Activated T-helper 1 cell treated with anti-CD3 and anti-CD28 coated beads, Interleukin-12 subunit alpha, Interleukin-12 subunit beta, Interleukin-2, Interleukin-4 antibody, amounts not matched to agents 30 ng/mL and 10 ng/mL and 1 ng/mL, durations not matched to agents 14 hours and 24 hours and 36 hours (primary cell): ENCODE measurements at regions not wholly inside any gene's neighbourhood (a gene's known extent, or its start where the extent isn't known, plus 50 kb on each side); places are given as distances from the start of the nearest gene placed in this dataset.
"Not testable (repeated sequence)": the region's sequence is repeated elsewhere in the genome, so short reads cannot be mapped to it uniquely, and the experiment has no call there.

Source experiments
- DNase-seq: peaks from one replicate; pipeline ENCODE4 v3.0.0; 2021; ENCODE audit warnings: low spot score
- H3K27ac Mint-ChIP-seq: one replicate; pipeline ENCODE4 v1.8.0; 2021; ENCODE audit warnings: mild to moderate bottlenecking, mixed read lengths
- H3K27me3 Mint-ChIP-seq: one replicate; pipeline ENCODE4 v1.8.0; 2022; ENCODE audit warnings: mild to moderate bottlenecking, moderate library complexity, mixed read lengths; ENCODE audit not compliant: insufficient read depth
- H3K36me3 Mint-ChIP-seq: one replicate; pipeline ENCODE4 v1.8.0; 2021; ENCODE audit warnings: low read depth, mixed read lengths
- H3K4me1 Mint-ChIP-seq: one replicate; pipeline ENCODE4 v1.8.0; 2021; ENCODE audit warnings: low read depth, mixed read lengths
- H3K4me3 Mint-ChIP-seq: one replicate; pipeline ENCODE4 v1.8.0; 2021; ENCODE audit warnings: mild to moderate bottlenecking, moderate library complexity, mixed read lengths
- H3K9me3 Mint-ChIP-seq: one replicate; pipeline ENCODE4 v1.8.0; 2021; ENCODE audit warnings: mixed read lengths
- intact Hi-C: fragments of 100-400 bp; cut with micrococcal nuclease; formaldehyde crosslinking; loops from one replicate; pipeline ENCODE4 v1.15.1; 2024

DNA sequence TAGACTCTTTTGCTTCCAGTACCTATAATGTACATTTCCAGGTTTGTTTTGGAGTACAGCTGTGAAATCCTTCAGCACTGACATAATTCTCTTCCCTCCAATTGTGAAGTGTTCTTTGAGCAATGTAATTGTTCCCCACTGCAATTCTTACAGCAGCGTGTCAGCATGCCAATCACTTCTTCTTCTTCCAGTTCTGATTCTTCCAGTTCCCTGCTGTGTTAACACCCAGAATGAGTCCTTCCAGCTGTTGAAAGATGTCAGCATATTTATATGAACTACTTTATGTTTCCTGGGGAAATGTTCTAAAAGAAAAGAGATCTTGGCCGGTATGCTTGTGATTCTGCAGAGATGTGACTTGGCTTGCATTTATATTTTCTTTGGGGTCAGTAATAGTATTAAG, 213.9 kb downstream of the UNC5CL start:
- intact Hi-C loops = loop anchor here (10.0 kb wide), 1 partner anchor 270 kb away; no protein-coding TSS in a partner anchor

DNA sequence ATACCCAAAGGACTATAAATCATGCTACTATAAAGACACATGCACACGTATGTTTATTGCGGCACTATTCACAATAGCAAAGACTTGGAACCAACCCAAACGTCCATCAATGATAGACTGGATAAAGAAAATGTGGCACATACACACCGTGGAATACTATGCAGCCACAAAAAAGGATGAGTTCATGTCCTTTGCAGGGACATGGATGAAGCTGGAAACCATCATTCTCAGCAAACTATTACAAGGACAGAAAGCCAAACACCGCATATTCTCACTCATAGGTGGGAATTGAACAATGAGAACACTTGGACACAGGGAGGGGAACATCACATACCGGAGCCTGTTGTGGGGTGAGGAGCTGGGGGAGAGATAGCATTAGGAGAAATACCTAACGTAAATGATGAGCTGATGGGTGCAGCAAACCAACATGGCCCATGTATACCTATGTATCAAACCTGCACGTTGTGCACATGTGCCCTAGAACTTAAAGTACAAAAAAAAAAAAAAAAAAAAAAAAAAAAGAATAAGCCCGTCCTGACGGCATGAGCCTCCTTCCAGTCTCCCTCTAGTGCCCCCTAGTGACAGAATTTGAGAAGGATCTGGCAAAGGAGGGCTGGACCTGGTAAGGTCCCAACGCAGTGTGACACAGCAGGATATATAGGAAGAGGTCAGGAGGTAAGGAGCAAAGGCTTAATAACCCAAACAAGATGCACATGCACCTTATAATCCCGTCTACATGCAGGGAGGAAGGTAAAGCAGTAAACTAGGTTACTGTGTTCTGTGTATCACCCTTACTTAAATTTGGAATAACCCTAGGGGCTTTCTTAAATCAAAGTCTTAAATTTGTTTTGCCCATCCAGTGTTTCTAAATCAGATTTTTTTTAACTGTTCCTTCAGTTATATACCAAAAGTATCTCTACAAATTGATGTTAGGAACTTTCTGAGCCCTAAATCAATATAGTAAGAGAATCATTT, 214.8 kb downstream of the UNC5CL start:
- not testable (repeated sequence) for H3K27ac Mint-ChIP-seq, H3K36me3 Mint-ChIP-seq, H3K9me3 Mint-ChIP-seq, H3K4me1 Mint-ChIP-seq, H3K4me3 Mint-ChIP-seq
- peak; percentile 22 for DNase-seq
- H3K27me3 Mint-ChIP-seq = peaks cover 15% of the 10 kb centered on the region
- intact Hi-C loops = loop anchor here (1.0 to 10.0 kb wide), 2 partner anchors 269 to 496 kb away; no protein-coding TSS in a partner anchor

More for the DNA sequence above, 213.9 kb downstream of the UNC5CL start:
- Mint-ChIP-seq H3K36me3 (no peaks in the 10 kb centered on the region), H3K4me3 (no peak overlapping the region), H3K27ac (no peak overlapping the region), H3K9me3 (no peaks in the 10 kb centered on the region), H3K4me1 (no peaks in the 10 kb centered on the region), H3K27me3 (peaks cover 11% of the 10 kb centered on the region)
- DNase-seq = no peak

DNA sequence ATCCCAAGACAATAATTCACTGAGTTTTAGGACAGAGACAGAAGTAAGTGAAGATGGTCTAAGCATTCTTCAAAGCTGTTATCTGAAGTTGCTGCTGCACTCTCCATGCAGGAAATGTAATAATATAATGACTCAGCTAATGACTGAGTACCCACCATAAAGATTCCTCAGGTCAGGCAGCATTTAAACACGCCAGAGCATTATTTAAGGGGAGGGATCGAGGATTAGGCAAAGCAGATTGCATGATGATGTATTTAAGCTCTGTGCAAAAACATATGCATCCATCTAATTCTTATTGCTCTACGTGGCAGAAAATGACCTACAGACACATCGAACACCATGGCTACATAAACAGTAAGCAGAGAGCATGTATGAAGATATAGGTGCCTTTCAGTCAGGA, 216.4 kb downstream of the UNC5CL start:
- H3K27me3 Mint-ChIP-seq = peaks cover 12% of the 10 kb centered on the region
- no peak for DNase-seq
- no peaks in the 10 kb centered on the region for H3K9me3 Mint-ChIP-seq
- intact Hi-C loops = loop anchor here (10.0 kb wide), 1 partner anchor 268 kb away; no protein-coding TSS in a partner anchor
- no peak overlapping the region for H3K4me3 Mint-ChIP-seq
- H3K27ac Mint-ChIP-seq = no peak overlapping the region
- no peaks in the 10 kb centered on the region for H3K36me3 Mint-ChIP-seq
- no peaks in the 10 kb centered on the region for H3K4me1 Mint-ChIP-seq

DNA sequence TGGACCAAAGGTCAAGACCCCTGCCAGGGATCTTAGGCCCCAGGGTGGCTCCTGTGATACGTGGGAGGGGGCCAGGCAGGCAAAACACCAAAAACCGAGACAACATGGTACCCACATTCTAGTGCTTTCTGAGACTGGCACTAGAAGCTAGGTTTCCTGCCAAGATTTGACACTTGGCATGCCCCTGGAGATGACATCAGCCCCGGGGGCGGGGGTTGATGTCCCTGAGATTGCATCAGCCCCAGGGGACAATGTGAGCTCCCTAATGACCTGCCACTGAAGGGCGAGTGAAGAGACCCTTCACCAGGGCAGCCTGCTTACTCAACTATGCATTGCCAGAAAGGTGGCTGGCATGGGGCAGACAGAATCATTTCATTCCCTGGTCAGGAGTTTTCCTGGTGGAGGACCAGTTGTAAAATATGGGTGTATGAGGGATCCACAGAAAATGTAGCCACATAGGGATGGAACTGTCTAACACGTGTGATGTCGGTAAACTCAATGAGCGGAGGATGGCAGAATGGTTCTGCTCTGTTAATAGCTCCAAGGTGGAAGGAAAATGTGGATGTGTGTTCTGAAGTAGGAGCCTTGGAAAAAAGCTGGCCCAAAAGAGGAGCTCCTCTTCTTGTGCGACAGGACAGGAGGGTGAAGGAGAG, 219.7 kb downstream of the UNC5CL start:
- H3K4me1 Mint-ChIP-seq = no peaks in the 10 kb centered on the region
- no peaks in the 10 kb centered on the region for H3K9me3 Mint-ChIP-seq
- H3K4me3 Mint-ChIP-seq = no peak overlapping the region
- no peak overlapping the region for H3K27ac Mint-ChIP-seq
- no peaks in the 10 kb centered on the region for H3K36me3 Mint-ChIP-seq
- intact Hi-C loops = no loop called here
- no peak for DNase-seq
- H3K27me3 Mint-ChIP-seq = peaks cover 9% of the 10 kb centered on the region

DNA sequence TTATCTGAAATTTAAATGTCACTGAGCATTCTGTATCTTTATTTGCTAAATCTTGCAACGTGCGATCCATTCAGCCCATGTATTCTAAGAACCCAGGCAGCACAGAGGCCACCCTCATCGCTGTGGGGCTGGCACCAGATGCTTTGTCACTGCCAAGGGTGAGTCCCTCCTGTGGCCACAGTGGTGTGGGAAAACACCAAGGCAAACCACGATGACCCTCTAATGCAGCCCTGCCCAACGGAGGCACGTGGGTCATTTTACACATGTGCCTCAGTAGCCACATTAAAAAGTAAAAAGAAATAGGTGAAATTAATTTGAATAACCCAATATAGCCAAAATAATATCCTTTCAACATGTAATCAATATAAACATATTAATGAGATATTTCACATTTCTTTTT, 221.7 kb downstream of the UNC5CL start:
- Mint-ChIP-seq H3K4me3 (no peak overlapping the region), H3K9me3 (no peaks in the 10 kb centered on the region), H3K27ac (no peak overlapping the region), H3K4me1 (no peaks in the 10 kb centered on the region), H3K36me3 (no peaks in the 10 kb centered on the region), H3K27me3 (peaks cover 4% of the 10 kb centered on the region)
- no peak for DNase-seq
- intact Hi-C loops = no loop called here

DNA sequence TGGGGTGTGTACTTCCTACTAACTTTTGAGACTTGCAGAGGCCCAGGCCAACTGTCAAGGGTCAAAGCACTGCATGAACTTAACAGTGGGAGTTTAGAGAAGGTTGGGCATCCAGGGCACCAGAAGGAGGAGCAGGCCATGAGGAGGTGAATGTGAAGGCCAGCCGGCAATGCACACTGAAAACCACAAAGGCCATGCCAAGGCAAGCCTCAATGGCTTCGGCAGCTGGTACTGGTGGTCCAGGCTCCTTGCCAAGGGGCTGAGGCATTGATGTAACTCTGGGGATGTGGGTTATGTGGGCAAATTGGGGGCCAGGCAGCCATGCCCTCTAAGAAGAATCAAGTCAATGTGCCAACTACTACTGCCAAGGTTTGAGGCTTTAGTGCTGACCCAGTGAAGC, 222.4 kb downstream of the UNC5CL start:
- H3K27me3 Mint-ChIP-seq = peaks cover 4% of the 10 kb centered on the region
- H3K4me3 Mint-ChIP-seq = no peak overlapping the region
- no peaks in the 10 kb centered on the region for H3K36me3 Mint-ChIP-seq
- no peak overlapping the region for H3K27ac Mint-ChIP-seq
- DNase-seq = no peak
- intact Hi-C loops = no loop called here
- no peaks in the 10 kb centered on the region for H3K9me3 Mint-ChIP-seq
- no peaks in the 10 kb centered on the region for H3K4me1 Mint-ChIP-seq

DNA sequence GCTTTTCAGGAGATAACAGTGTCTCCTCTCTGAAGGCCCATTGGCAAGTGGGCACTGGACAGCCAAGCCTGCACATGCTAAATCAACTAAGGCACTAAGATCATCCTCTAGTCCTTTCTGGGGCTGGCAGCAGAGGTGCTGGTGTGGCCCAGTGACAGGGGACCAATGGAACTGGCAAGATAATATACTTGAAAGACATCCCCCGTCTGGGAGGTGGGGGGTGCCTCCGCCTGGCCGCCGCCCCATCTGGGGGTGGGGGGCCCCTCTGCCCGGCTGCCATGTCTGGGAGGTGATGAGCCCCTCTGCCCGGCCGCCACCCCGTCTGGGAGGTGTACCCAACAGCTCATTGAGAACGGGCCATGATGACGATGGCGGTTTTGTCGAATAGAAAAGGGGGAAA, 223.3 kb downstream of the UNC5CL start:
- no peaks in the 10 kb centered on the region for H3K4me1 Mint-ChIP-seq
- DNase-seq = no peak
- H3K36me3 Mint-ChIP-seq = no peaks in the 10 kb centered on the region
- no peak overlapping the region for H3K27ac Mint-ChIP-seq
- intact Hi-C loops = no loop called here
- peaks cover 4% of the 10 kb centered on the region for H3K27me3 Mint-ChIP-seq
- H3K4me3 Mint-ChIP-seq = no peak overlapping the region
- H3K9me3 Mint-ChIP-seq = no peaks in the 10 kb centered on the region

DNA sequence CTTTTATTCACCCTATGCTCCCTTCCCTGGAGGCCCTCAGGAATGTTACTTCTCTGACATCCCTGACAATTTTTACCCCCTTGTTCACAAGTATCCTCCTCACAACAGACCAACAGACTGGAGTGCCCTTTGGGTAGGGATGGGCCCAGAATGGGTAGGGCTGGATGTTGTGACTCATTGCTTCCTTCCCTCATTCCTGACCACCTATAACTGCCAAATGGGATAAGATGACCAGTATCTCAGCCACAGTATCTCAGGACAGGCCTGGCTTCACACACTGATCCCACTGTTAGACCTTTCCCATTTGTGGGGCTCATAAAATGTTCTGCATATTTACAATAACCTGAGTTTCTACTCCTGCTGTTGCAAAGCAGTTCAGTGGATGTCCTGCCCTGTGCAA, 223.0 kb upstream of the LRFN2 start:
- no peak overlapping the region for H3K27ac Mint-ChIP-seq
- no peak for DNase-seq
- intact Hi-C loops = no loop called here
- no peaks in the 10 kb centered on the region for H3K9me3 Mint-ChIP-seq
- peaks cover 10% of the 10 kb centered on the region for H3K27me3 Mint-ChIP-seq
- H3K4me3 Mint-ChIP-seq = no peak overlapping the region
- no peaks in the 10 kb centered on the region for H3K36me3 Mint-ChIP-seq
- no peaks in the 10 kb centered on the region for H3K4me1 Mint-ChIP-seq

DNA sequence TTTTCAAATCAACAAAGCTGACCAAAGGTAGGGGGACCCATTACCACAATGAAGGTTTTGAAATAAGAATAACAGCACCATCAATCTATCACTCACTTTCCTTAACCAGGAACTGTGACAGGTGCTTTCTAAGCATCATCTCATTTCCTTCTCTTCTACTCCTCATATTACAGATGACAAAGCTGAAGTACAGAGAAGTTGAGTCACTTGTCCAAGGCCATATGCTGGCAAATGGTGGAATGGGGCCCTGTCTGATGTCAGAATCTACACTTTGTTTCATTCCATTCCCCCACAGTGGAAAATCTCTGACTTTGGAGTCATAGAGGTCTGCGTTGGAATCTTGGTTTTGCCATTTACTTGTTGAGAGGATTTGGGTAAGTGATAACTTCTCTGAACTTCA, 222.5 kb upstream of the LRFN2 start:
- Mint-ChIP-seq H3K4me1 (no peaks in the 10 kb centered on the region), H3K36me3 (no peaks in the 10 kb centered on the region)
- intact Hi-C loops = no loop called here

DNA sequence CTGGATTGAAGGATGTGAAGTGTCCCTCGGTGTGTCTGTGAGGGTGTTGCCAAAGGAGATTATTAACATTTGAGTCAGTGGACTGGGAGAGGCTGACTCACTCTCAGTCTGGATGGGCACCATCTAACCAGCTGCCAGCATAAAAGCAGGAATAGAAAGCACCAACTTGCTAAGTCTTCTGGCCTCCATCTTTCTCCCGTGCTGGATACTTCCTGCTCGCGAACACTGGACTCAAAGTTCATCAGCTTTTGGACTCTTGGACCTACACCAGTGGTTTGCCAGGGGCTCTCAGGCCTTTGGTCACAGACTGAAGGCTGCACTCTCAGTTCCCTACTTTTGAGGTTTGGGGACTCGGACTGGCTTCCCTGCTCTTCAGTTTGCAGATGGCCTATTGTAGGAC, 220.3 kb upstream of the LRFN2 start:
- Mint-ChIP-seq H3K27me3 (peaks cover 10% of the 10 kb centered on the region), H3K4me3 (no peak overlapping the region), H3K9me3 (no peaks in the 10 kb centered on the region), H3K36me3 (no peaks in the 10 kb centered on the region), H3K27ac (no peak overlapping the region), H3K4me1 (no peaks in the 10 kb centered on the region)
- DNase-seq = no peak
- intact Hi-C loops = no loop called here

More for the DNA sequence above, 222.5 kb upstream of the LRFN2 start:
- no peaks in the 10 kb centered on the region for H3K9me3 Mint-ChIP-seq
- DNase-seq = no peak
- peaks cover 10% of the 10 kb centered on the region for H3K27me3 Mint-ChIP-seq
- no peak overlapping the region for H3K27ac Mint-ChIP-seq
- H3K4me3 Mint-ChIP-seq = no peak overlapping the region

DNA sequence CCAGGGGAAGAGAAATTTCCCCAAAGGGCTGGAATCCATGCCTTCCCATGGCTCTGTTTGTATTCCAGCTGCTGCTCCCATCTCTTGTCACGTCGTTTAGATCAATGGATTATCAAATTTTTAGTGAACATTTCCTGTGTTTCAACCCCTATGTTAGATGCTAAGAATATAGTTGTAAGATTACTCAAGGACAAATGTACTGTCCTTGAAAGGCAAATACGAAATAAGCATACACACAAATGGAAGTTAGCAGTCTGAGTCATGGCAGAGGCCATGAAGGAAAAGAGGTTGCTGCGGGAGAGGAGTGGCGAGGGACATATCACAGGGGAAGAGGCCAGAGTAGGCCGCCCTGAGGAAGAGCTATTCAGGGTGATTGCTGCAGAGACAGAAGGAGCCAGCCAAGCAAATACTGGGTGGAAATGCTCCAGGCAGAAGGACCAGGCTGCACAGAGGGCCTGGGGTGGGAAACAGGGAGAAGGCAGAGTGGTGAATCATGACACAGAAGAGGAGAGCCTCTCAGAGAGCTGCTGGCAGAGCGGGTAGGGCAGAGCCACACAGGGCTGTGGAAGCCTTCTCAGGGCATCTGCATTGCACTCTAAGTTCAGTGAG, 219.2 kb upstream of the LRFN2 start:
- Mint-ChIP-seq H3K9me3 (no peaks in the 10 kb centered on the region), H3K4me1 (no peaks in the 10 kb centered on the region), H3K27ac (no peak overlapping the region), H3K27me3 (peaks cover 10% of the 10 kb centered on the region), H3K36me3 (no peaks in the 10 kb centered on the region), H3K4me3 (no peak overlapping the region)
- intact Hi-C loops = no loop called here
- no peak for DNase-seq

DNA sequence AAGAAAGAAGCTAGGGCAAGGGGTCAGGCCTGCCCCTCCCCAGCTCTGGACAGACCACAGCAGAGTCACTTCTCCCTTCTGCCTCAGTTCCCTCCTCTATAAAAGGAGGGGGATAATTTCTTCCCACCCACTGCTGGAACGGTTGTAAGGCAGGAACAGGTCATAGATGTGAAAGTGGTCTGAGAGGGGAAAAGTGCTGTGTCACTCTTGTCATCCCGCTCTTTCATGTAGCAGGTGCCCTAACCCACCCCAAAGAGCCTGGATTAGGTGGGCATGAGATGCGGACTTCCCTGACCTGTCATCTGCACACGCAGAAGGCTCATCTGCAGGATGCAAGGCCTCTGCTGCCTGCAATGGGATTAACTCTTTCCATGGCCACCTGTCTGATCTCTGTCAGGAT, 218.2 kb upstream of the LRFN2 start:
- H3K27ac Mint-ChIP-seq = no peak overlapping the region
- intact Hi-C loops = no loop called here
- DNase-seq = no peak
- no peaks in the 10 kb centered on the region for H3K4me1 Mint-ChIP-seq
- no peak overlapping the region for H3K4me3 Mint-ChIP-seq
- H3K9me3 Mint-ChIP-seq = no peaks in the 10 kb centered on the region
- H3K36me3 Mint-ChIP-seq = no peaks in the 10 kb centered on the region
- peaks cover 10% of the 10 kb centered on the region for H3K27me3 Mint-ChIP-seq

DNA sequence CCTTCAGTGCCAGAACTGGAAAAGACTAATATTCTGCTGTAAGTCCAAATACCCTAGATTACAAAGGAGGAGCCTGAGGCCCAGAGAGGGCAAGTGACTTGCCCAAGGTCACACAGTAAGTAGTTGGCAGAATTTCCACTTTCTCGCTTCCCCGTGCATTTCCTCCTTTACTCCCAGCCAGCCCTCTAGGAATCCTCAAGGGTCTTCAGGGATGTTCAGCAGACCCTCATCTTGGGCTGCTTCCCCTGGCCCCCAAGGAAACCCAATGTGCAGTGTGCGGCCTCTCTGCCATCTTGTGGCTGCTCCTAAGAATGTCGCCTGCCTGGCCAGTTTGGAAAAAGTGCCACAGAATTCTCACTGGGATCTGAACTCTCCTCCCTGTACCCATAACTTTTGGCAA, 217.7 kb upstream of the LRFN2 start:
- Mint-ChIP-seq H3K27me3 (peaks cover 10% of the 10 kb centered on the region), H3K4me1 (no peaks in the 10 kb centered on the region), H3K36me3 (no peaks in the 10 kb centered on the region), H3K27ac (no peak overlapping the region), H3K9me3 (no peaks in the 10 kb centered on the region), H3K4me3 (no peak overlapping the region)
- intact Hi-C loops = no loop called here
- DNase-seq = no peak
